GM12873 (cell line): ENCODE measurements at regions not wholly inside any gene's neighbourhood (a gene's known extent, or its start where the extent isn't known, plus 50 kb on each side); places are given as distances from the start of the nearest gene placed in this dataset.

Experiments
- TF ChIP-seq, protein P1 (sequence below): IDR thresholded peaks from 2 replicates; pipeline ENCODE4 v1.5.1; 2012; ENCODE audit warnings: low read depth, mild to moderate bottlenecking, moderate library complexity, low read length, control low read depth; ENCODE audit not compliant: insufficient read depth; ENCODE audit errors: missing control alignments

DNA sequence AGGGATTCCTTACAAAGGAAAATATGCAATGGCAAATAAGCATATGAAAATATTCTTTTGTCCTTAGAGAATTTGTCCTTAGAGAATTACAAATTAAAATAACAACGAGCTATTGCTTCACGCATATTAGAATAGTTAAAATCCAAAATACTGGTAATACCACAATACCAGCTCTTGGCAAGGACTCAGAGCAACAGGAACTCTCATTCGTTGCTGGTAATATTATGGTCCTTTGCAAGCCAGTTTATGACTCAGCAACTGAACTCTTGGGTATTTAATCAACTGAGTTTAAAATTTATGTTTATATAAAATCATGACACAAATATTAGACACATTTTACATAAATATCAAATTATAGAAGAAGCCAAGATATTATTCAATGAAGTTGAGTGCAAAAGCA, 1730.4 kb downstream of the SI start:
- TF ChIP-seq, protein P1, sequence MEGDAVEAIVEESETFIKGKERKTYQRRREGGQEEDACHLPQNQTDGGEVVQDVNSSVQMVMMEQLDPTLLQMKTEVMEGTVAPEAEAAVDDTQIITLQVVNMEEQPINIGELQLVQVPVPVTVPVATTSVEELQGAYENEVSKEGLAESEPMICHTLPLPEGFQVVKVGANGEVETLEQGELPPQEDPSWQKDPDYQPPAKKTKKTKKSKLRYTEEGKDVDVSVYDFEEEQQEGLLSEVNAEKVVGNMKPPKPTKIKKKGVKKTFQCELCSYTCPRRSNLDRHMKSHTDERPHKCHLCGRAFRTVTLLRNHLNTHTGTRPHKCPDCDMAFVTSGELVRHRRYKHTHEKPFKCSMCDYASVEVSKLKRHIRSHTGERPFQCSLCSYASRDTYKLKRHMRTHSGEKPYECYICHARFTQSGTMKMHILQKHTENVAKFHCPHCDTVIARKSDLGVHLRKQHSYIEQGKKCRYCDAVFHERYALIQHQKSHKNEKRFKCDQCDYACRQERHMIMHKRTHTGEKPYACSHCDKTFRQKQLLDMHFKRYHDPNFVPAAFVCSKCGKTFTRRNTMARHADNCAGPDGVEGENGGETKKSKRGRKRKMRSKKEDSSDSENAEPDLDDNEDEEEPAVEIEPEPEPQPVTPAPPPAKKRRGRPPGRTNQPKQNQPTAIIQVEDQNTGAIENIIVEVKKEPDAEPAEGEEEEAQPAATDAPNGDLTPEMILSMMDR, result no peak

DNA sequence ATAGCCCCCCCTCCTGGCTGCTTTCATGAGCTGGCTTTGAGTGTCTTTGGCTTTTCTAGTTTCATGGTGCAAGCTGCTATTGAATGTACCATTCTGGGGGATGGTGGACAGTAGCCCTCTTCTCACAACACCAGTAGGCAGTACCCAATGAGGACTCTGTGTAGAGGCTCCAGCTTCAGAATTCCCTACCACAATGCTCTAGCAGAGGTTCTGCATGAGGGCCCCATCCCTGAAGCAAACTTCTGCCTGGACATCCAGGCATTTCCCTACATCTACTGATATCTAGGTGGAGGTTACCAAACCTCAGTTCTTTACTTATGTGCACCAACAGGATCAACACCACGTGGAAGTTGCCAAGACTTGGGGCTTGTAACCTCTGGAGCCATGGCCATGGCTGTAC, 1742.9 kb downstream of the SI start:
- TF ChIP-seq, protein P1, result no peak

DNA sequence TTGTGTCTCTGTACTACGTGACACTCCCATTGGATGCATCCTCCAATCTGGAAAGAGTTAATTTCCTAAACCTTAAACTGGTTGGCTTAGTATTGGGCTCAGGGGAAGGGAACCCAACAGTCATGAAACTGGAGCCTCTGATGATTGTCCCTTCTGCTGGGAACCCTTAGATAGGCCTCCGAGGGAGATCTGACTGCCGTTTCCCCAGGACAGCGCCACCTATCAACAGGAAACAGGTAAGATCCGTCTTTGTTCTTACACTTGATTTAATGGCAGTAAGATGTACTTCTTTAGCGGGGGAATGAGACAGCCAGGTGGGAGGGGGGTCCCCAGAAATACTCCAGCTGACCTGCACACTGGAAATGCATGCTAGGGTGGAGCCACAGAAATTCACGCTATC, 1749.6 kb downstream of the SI start:
- TF ChIP-seq, protein P1, result no peak

DNA sequence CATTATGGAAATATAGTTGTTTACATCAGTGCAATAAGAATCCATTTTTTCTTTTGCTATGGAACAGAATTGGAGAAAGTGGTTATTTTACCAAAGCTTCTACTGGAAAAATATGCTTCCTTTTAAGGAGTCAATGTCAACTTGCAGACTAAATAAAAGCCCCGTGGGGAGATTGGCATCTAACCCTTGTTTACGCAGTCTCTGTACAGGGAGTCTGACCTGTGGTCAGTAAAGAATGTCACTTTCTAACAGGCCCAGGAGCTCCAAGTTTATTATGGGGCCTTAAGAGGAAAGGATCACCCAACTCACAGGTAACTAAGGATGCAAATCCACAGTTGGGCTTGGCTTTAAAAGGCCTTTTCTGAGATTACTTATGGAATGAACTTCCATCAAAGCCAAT, 1751.2 kb downstream of the SI start:
- TF ChIP-seq, protein P1, result no peak

DNA sequence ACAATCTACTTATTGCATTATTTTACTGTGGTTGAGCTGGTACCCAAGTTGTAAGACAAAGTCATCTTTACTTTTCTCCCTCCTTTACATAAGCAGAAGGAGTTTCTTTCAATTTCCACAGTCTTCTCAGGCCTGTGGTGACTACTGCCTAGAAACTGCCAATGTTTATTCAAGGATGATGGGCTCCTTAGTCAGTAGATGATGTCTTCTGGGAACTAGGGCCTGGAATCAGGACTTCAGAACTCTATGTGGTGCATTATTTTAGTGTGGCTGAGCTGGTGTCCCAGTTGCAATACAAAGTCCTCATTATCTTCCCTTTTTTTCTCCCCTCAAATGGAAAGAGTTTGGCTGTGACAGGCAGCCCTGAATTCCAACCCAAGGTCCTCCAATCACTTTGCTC, 1762.5 kb downstream of the SI start:
- TF ChIP-seq, protein P1, result no peak

DNA sequence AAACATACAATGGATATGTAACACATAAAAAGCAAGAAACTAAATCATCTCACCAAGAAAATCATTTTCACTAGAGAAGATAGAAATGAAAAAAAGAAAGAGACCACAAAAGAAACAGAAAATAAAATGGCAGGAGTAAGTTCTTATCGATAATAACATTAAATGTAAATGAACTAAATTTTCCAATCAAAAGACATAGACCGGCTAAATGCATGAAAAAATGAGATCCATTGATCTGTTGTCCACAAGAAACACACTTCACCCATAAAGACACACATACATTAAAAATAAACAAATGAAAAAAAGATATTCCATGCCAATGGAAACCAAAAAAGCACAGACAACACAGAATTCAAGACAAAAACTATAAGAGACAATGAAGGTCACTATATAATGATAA, 1771.9 kb downstream of the SI start:
- TF ChIP-seq, protein P1, result no peak

DNA sequence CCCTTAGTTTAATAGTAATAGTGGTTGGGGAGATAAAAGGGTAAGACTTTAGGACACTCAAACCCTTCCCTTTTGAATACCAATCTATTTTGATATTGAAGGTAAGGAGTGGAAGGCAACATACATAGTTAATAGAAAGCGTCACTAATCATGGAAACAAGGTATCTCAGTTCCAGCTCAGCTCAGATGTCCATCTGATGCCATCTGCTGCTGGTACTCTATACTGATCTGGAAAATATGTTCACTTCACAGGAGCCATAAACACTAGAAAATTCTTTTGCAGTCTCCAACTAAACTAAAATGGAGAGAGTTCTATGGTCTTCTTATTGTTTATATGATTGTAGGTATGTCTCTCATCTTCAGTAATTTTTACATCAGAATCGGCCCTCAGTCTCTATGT, 1777.1 kb downstream of the OTOL1 start:
- TF ChIP-seq, protein P1, result no peak

DNA sequence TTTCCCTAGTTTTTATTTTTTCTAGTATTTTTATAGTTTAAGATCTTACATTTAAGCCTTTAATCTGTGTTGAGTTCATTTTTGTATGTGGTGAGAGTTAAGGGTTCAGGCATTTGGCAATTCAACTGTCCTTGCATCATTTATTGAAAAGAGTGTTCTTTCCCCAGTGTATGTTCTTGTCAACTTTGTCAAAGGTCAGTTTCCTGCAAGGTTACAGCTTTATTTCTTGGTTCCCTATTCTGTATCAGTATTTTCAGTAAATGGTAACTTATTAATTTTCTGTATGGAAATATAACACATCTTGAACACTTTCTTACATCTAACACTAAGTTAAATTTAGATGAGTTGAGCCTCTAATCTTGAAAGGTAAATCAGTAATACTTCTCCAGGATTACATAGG, 1770.1 kb downstream of the OTOL1 start:
- TF ChIP-seq, protein P1, result no peak
